ENCODE measurements at regions not wholly inside any gene's neighbourhood (a gene's known extent, or its start where the extent isn't known, plus 50 kb on each side); places are given as distances from the start of the nearest gene placed in this dataset.
"Not testable (repeated sequence)": the region's sequence is repeated elsewhere in the genome, so short reads cannot be mapped to it uniquely, and the experiment has no call there.

DNA sequence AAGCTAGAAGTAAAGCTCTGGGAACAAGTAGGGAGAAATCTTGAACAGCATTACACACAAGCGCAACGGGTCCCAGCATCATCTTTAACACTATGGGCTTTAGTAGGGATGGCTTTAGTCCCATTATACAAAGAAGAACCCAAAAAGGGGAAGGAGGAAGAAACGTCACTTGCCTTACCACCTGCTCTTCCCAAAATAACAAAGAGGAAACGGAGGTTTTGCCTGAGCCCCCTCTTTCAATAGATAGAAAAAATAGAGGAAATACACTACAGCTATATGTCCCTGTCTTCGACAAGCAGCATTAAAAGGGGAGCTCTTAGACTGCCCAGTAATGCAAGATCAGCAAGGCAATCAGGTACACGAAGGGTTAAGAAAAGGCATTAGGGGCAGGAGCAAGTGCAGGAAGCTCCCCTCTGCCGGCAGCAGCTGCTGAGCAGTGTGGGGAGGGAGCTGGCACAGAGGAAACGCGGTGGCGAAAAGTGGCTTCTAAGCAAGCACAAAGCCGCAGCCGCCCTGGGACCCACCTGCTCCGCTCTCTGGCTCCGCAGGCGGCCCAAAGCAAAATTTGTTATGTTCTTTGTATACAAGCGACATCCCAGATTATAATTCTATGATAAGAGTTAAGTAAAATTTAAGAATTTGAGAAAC is 1172.4 kb downstream of the TMEM121 start:
- TF ChIP-seq, protein P1, sequence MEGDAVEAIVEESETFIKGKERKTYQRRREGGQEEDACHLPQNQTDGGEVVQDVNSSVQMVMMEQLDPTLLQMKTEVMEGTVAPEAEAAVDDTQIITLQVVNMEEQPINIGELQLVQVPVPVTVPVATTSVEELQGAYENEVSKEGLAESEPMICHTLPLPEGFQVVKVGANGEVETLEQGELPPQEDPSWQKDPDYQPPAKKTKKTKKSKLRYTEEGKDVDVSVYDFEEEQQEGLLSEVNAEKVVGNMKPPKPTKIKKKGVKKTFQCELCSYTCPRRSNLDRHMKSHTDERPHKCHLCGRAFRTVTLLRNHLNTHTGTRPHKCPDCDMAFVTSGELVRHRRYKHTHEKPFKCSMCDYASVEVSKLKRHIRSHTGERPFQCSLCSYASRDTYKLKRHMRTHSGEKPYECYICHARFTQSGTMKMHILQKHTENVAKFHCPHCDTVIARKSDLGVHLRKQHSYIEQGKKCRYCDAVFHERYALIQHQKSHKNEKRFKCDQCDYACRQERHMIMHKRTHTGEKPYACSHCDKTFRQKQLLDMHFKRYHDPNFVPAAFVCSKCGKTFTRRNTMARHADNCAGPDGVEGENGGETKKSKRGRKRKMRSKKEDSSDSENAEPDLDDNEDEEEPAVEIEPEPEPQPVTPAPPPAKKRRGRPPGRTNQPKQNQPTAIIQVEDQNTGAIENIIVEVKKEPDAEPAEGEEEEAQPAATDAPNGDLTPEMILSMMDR (IDR thresholded peaks at IDR 0.05), result not testable (repeated sequence)
- TF ChIP-seq POLR2A, POLR2AphosphoS5 (IDR thresholded peaks at IDR 0.05): not testable (repeated sequence)
